ENCODE measurements at regions not wholly inside any gene's neighbourhood (a gene's known extent, or its start where the extent isn't known, plus 50 kb on each side); places are given as distances from the start of the nearest gene placed in this dataset.

DNA sequence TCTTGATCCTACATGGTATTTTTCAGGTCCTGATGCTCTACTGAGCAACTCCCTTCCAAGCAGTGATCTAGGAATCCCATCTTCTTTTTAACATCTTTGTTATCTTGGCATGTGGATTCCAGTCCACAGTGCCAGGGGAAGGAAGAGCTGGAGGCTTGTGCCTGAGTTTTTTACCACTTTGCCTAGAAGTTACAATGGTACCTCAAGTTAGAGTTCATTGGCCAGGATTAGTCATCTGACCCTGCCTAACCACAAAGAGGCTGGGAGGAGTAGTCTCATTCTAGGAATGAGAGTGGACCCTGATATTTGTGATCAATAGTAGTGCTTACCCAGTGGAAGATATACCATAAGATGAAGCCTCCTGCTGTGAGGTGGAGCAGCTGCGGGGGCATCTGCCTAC is 109.3 kb downstream of the ADCYAP1 start:
- TF ChIP-seq, protein P1, sequence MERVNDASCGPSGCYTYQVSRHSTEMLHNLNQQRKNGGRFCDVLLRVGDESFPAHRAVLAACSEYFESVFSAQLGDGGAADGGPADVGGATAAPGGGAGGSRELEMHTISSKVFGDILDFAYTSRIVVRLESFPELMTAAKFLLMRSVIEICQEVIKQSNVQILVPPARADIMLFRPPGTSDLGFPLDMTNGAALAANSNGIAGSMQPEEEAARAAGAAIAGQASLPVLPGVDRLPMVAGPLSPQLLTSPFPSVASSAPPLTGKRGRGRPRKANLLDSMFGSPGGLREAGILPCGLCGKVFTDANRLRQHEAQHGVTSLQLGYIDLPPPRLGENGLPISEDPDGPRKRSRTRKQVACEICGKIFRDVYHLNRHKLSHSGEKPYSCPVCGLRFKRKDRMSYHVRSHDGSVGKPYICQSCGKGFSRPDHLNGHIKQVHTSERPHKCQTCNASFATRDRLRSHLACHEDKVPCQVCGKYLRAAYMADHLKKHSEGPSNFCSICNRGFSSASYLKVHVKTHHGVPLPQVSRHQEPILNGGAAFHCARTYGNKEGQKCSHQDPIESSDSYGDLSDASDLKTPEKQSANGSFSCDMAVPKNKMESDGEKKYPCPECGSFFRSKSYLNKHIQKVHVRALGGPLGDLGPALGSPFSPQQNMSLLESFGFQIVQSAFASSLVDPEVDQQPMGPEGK (CRISPR knock-in tag; IDR thresholded peaks at IDR 0.05; ENCODE audit: borderline replicate concordance) = no peak
- TF ChIP-seq ZC3H10 (CRISPR knock-in tag; IDR thresholded peaks at IDR 0.05) (no peak), BACH2 (CRISPR knock-in tag; IDR thresholded peaks at IDR 0.05; ENCODE audit: borderline replicate concordance) (no peak), ZNF8 (CRISPR knock-in tag; IDR thresholded peaks at IDR 0.05) (no peak), PPARA (CRISPR knock-in tag; IDR thresholded peaks at IDR 0.05; ENCODE audit: borderline replicate concordance) (no peak), CSDC2 (CRISPR knock-in tag; IDR thresholded peaks at IDR 0.05) (no peak), ARNTL (CRISPR knock-in tag; IDR thresholded peaks at IDR 0.05; ENCODE audit: borderline replicate concordance, low read depth) (no peak), GLIS3 (CRISPR knock-in tag; IDR thresholded peaks at IDR 0.05) (no peak), ZNF565 (CRISPR knock-in tag; conservative IDR thresholded peaks at IDR 0.05; ENCODE audit: low read depth) (no peak), OSR1 (CRISPR knock-in tag; IDR thresholded peaks at IDR 0.05) (no peak), RARB (CRISPR knock-in tag; IDR thresholded peaks at IDR 0.05) (no peak)
- TF ChIP-seq, protein P2, sequence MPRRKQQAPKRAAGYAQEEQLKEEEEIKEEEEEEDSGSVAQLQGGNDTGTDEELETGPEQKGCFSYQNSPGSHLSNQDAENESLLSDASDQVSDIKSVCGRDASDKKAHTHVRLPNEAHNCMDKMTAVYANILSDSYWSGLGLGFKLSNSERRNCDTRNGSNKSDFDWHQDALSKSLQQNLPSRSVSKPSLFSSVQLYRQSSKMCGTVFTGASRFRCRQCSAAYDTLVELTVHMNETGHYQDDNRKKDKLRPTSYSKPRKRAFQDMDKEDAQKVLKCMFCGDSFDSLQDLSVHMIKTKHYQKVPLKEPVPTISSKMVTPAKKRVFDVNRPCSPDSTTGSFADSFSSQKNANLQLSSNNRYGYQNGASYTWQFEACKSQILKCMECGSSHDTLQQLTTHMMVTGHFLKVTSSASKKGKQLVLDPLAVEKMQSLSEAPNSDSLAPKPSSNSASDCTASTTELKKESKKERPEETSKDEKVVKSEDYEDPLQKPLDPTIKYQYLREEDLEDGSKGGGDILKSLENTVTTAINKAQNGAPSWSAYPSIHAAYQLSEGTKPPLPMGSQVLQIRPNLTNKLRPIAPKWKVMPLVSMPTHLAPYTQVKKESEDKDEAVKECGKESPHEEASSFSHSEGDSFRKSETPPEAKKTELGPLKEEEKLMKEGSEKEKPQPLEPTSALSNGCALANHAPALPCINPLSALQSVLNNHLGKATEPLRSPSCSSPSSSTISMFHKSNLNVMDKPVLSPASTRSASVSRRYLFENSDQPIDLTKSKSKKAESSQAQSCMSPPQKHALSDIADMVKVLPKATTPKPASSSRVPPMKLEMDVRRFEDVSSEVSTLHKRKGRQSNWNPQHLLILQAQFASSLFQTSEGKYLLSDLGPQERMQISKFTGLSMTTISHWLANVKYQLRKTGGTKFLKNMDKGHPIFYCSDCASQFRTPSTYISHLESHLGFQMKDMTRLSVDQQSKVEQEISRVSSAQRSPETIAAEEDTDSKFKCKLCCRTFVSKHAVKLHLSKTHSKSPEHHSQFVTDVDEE (CRISPR knock-in tag; IDR thresholded peaks at IDR 0.05) = no peak
- TF ChIP-seq, protein P3, sequence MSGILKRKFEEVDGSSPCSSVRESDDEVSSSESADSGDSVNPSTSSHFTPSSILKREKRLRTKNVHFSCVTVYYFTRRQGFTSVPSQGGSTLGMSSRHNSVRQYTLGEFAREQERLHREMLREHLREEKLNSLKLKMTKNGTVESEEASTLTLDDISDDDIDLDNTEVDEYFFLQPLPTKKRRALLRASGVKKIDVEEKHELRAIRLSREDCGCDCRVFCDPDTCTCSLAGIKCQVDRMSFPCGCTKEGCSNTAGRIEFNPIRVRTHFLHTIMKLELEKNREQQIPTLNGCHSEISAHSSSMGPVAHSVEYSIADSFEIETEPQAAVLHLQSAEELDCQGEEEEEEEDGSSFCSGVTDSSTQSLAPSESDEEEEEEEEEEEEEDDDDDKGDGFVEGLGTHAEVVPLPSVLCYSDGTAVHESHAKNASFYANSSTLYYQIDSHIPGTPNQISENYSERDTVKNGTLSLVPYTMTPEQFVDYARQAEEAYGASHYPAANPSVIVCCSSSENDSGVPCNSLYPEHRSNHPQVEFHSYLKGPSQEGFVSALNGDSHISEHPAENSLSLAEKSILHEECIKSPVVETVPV (CRISPR knock-in tag; IDR thresholded peaks at IDR 0.05) = no peak

All from SK-N-SH treated with all-trans-retinoic acid at 6 μM for 48 hours (cell line).